Fibroblast of the aortic adventitia (primary cell): ENCODE measurements at regions not wholly inside any gene's neighbourhood (a gene's known extent, or its start where the extent isn't known, plus 50 kb on each side); places are given as distances from the start of the nearest gene placed in this dataset.

Experiments used
- DNase-seq: peaks from one replicate; pipeline ENCODE4 v3.0.0-alpha.2; 2010; ENCODE audit warnings: low read depth
- H3K4me3 ChIP-seq: 2 replicates; pipeline ENCODE4 v1.5.1; 2011; ENCODE audit warnings: low read depth, mild to moderate bottlenecking, control low read depth, low read length, moderate library complexity
- CTCF ChIP-seq: IDR thresholded peaks from 2 replicates; pipeline ENCODE4 v1.5.1; 2011; ENCODE audit warnings: mild to moderate bottlenecking, low read length, control low read depth, inconsistent platforms; ENCODE audit not compliant: insufficient read depth

- DNase-seq, result no peak
- no peak overlapping the region for H3K4me3 ChIP-seq
- TF ChIP-seq CTCF, result no peak
Observed at GRCh38 chr7:26001662-26002244, 150.2 kb upstream of the NFE2L3 start.

GRCh38 chr7:26005683-26006410 lies 146.2 kb upstream of the NFE2L3 start:
- TF ChIP-seq CTCF, result no peak
- H3K4me3 ChIP-seq, result no peak overlapping the region
- DNase-seq, result no peak

GRCh38 chr7:26006426-26006825 lies 145.6 kb upstream of the NFE2L3 start:
- TF ChIP-seq CTCF, result no peak
- no peak for DNase-seq
- no peak overlapping the region for H3K4me3 ChIP-seq

- DNase-seq, result no peak
- no peak overlapping the region for H3K4me3 ChIP-seq
- TF ChIP-seq CTCF, result no peak
Observed at GRCh38 chr7:26007510-26007909, 144.5 kb upstream of the NFE2L3 start.

GRCh38 chr7:26008428-26008827 lies 143.6 kb upstream of the NFE2L3 start:
- H3K4me3 ChIP-seq, result no peak overlapping the region
- no peak for TF ChIP-seq CTCF
- DNase-seq, result no peak

GRCh38 chr7:26011039-26011696 lies 140.8 kb upstream of the NFE2L3 start:
- no peak overlapping the region for H3K4me3 ChIP-seq
- no peak for TF ChIP-seq CTCF
- no peak for DNase-seq
